ENCODE measurements at regions not wholly inside any gene's neighbourhood (a gene's known extent, or its start where the extent isn't known, plus 50 kb on each side); places are given as distances from the start of the nearest gene placed in this dataset.
"Not testable (repeated sequence)": the region's sequence is repeated elsewhere in the genome, so short reads cannot be mapped to it uniquely, and the experiment has no call there.

- Mint-ChIP-seq H3K27ac (no peak overlapping the region), H3K4me3 (no peak overlapping the region), H3K36me3 (no peaks in the 10 kb centered on the region), H3K4me1 (no peaks in the 10 kb centered on the region), H3K9me3 (no peaks in the 10 kb centered on the region)
- DNase-seq (ENCODE audit: low spot score in 2 of 2) (no peak), ATAC-seq (no peak)
These were observed 71.8 kb upstream of the PKN2 start for GRCh38 chr1:88612292-88612691.

GRCh38 chr1:88612773-88613172 lies 71.3 kb upstream of the PKN2 start:
- no peak overlapping the region for H3K4me3 Mint-ChIP-seq
- peaks cover 2% of the 10 kb centered on the region for H3K9me3 Mint-ChIP-seq
- DNase-seq (ENCODE audit: low spot score in 2 of 2): no peak
- no peak overlapping the region for H3K27ac Mint-ChIP-seq
- H3K36me3 Mint-ChIP-seq: no peaks in the 10 kb centered on the region
- H3K4me1 Mint-ChIP-seq: no peaks in the 10 kb centered on the region
- ATAC-seq: no peak

GRCh38 chr1:88618331-88618730 lies 65.7 kb upstream of the PKN2 start:
- Mint-ChIP-seq H3K27ac (no peak overlapping the region), H3K9me3 (peaks cover 12% of the 10 kb centered on the region), H3K4me3 (no peak overlapping the region), H3K4me1 (no peaks in the 10 kb centered on the region), H3K36me3 (no peaks in the 10 kb centered on the region)
- ATAC-seq (no peak), DNase-seq (ENCODE audit: low spot score in 2 of 2) (no peak)

- H3K36me3 Mint-ChIP-seq; DNase-seq (ENCODE audit: low spot score in 2 of 2); ATAC-seq; H3K4me1 Mint-ChIP-seq; H3K4me3 Mint-ChIP-seq; H3K27ac Mint-ChIP-seq; H3K9me3 Mint-ChIP-seq: not testable (repeated sequence)
These were observed 61.0 kb upstream of the PKN2 start for GRCh38 chr1:88623101-88623500.

Measured in stimulated activated effector memory CD8-positive, alpha-beta T cell treated with anti-CD3 and anti-CD28 coated beads, Interleukin-12 subunit alpha, Interleukin-12 subunit beta, amount 100 ng/mL, for 72 hours (primary cell).